ENCODE measurements at regions not wholly inside any gene's neighbourhood (a gene's known extent, or its start where the extent isn't known, plus 50 kb on each side); places are given as distances from the start of the nearest gene placed in this dataset.
"Not testable (repeated sequence)": the region's sequence is repeated elsewhere in the genome, so short reads cannot be mapped to it uniquely, and the experiment has no call there.

DNA sequence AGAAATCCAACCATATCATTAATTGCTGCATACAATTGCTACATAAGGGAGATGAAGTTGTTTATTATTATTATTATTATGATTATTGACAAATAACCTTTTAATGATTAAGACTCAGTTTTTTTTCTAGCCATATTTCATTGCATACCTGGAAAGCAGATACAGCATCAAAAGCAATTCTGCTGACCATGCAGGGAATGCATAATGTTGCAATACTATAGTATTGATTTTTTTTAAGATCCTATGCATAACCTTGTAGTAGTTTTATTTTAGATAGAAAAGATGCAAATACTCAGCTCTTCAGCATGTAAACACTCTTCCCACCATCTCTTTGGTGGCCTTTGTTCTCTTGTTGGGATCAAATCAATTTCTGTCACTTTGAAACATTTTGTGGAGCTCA is 300.9 kb upstream of the MAP3K7 start:
- no peak for DNase-seq

DNA sequence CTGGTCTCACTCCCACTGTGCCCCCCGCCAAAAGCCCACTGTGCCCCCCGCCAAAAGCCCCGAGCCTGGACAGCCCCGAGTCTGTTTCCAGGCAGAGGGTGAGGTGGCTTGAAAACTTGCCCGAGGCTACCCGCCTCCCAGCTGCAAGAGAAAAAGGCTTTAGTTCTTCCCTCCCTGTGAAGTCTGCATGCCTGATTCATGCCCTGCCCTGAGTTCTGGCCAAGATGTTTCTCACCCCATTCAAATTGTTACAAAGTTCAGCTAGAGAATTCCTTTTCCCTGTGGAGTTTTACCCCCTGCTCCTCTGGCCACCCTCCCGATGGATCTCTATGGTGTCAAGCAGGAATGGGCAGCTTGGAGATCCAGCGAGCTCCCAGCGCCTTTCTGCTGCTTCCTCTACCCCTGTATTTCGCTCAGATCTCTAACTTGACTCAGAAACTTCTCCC is 298.8 kb upstream of the MAP3K7 start:
- DNase-seq = no peak

DNA sequence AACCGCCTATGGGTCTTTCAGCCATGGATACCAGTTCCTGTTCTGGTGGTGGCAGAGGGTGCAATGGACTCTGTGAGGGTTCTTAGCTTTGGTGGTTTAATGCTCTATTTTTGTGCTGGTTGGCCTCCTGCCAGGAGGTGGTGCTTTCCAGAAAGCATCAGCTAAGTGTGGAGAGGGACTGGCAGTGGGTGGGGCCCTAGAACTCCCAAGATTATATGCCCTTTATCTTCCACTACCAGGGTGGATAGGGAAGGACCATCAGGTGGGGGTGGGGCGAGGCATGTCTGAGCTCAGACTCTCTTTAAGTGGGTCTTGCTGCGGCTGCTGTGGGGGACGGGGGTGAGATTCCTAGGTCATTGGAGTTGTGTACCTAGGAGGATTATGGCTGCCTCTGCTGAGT is 298.3 kb upstream of the MAP3K7 start:
- DNase-seq = not testable (repeated sequence)

DNA sequence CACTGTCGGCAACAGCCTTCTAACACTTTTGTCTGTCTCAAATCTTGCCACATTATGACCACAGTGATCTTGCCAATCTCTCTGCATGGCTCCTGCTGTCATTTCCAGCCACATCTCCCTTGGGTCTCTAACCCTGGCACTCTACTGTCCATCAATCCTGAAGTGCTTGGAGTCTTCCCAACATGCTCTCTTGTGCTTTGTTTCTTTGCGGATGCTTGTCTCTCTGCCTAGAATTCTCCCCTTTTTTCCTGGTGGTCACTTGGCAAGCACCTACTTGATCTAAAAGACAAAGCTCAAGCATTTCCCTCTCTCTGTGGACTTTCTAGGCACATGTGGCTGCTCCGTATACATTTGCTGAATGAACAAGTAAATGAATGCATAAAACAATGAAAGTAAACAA is 290.7 kb upstream of the MAP3K7 start:
- no peak for DNase-seq

DNA sequence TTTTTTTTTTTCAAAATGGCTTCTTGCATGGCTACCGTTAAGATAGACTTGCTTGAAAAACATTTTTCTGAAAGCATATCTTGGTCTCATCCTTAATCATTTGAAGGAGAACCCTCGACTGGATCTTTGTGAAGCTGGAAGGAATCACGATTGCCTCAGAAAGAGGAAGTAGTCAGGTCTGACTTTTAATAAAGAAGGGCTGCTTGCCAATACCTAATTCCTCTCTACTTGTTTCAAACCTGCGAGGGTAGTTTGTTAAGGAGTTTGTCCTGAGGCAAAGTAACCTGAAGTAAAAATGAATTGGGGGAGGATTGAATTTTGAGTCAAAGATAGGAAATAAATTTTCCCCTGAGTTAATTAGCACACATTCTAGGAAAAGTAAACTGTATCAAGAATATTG is 288.1 kb upstream of the MAP3K7 start:
- DNase-seq = no peak

DNA sequence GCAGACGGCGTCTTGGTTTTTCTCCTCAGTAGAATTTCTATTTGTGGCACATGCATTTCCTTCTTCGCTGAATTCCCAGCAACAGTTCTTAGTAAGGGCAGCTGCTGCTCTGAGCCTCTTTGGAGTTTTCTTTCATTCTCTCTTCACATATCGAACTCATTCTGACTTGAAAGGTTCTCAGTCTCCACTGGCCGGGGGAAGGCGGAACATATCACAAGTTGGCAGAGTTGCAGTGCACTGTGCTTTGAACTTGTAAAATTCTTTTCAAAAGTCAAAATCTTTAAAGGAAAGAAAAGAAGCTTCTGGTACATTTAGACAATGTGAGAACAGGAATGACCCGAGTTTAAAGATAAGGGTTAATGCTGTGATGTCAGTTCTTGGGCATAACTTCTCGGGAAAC is 286.1 kb upstream of the MAP3K7 start:
- no peak for DNase-seq

DNA sequence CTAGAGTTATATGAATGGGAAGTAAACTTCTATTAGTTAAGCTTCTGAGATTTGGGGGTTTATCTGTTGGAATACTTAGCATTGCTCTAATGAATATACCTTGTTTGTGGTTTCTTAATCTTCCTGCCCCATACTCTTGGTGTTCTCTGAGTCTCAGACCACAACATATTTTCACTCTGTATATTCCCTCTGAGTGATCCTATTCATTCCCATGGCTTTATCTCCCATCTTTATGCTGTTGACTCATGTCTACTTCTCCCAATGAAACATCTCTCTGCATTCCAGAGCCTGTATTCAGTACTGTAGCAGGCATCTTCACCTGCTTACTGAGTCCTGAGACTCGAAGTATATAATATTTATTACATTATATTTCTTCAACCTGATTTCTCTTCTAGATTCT is 283.7 kb upstream of the MAP3K7 start:
- DNase-seq = no peak

DNA sequence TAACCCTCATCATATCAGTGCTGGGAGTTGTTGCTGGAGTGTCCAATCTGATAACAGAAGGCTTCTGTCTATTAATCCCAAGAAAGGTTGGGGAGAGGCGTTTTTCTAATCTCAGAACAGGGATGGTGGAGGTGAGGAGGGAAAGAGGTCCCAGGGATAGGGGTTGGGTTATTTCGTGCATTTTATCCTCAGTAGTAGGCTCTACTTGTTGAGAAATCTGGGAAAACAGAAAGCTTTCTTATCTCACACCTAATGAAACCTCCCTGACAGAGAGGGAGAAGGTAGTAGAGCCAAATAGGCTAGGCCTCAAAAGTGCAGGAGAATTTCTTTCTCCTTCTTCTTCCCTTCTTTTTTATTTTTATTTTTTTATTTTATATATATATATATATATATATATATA is 281.8 kb upstream of the MAP3K7 start:
- DNase-seq = no peak

DNA sequence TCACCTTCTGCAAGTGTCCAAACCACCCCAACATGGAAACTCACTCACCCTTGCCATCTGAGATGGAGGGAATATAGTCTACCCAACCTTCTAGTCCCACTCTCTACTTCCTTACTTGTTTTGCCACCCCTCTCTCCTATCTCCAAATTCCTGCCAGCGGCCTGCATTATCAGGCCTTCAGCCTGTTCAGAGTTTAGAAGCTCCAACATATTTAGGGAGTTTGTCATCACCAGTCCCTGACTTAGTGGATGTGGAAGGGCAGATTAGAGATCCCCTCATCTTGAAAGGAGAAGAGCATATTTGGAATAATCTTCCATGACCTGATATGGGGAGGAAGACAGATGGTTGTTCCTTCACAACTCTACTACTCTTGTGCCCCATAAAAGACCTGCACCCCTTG is 281.4 kb upstream of the MAP3K7 start:
- DNase-seq = no peak

DNA sequence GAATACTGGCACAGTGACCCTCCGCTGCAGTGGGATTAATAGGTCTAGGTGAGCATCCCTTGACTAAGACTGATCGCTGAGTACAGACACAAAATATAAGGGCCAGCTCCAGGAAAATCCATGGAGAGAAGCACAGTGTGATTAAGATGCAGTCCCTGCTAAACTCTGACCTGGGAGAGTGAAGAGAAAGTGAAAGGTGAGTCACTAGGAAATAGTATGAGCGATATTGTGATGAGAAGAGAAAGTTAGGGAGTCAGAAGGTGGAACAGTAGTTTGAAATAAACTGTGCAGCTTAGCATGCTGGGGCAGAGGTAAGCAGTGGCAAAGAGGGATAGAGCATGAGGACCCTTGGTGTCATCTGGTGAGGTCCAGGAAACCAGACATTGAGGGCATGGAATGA is 278.6 kb upstream of the MAP3K7 start:
- DNase-seq = no peak

DNA sequence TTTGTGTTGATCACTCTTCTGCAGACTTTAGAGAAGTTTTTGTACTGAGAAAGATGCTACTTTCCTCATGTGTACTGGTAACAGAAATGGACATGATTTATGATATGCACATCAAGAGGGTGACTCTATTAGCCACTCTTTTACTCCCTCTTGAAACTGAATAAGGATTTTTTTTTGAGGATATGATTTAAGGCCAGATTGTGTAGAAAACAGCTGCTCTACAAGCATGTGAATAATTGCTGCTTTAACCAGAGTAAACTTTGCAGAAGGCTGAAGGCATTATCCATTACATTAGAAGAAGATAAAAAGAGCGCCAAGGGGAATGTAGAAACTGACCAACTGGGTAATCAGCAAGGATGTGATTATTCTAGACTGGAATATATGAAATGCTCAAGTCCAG is 276.2 kb upstream of the MAP3K7 start:
- no peak for DNase-seq

DNA sequence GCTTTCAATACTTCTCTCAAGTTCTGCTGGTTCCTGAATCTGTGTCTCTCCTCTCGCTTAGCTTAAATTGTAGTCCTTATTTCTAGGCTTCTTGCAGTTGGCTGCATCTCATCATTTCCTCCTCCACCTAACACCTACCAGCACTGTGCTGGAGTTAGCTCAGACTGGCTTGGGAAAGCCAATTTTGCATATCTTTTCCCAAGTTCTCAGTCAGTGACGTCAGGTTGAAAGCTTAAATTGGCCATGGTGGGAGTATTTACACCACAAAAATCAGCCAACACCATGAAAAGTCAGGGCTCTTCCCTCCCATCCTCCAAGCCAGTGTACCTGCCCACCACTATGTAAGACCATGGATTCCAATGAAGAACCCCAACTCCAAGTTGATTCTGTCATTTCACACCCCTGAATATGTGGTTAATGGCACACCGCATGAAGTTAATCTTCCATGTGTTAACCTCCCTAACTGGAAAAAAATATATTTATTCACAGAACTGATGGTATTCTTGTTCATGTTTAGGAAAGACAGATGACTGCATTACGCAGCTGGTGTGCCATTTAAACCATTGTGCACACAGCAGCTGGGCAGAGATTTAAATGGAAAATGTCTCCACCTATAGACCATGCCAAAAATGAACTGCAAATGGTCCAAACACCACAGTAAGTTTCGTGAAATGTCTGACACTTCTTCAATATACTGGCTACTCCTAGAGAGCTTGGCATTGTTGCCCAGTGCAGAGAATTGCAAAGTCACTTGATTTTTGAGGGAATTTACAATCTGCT is 274.1 kb upstream of the MAP3K7 start:
- no peak for DNase-seq

DNA sequence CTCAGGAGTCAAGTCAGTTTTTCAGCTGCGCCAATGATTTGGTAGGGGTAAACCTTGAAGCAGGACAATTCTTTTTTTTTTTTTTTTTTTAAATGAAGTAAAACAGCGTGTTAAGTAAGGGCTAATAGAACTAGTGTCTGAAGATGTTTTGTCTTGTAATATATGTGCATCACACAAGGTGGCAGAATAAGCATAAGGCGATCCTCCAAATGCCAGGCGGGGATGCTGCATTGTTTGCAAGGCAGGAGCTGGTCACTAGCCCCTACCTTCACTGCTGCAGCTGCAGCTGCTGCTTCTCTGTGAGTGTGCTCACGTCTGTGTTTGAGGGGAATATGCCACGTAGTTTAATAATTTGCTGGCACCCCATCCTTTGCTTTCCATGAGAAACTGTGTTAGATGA is 272.7 kb upstream of the MAP3K7 start:
- DNase-seq = no peak

DNA sequence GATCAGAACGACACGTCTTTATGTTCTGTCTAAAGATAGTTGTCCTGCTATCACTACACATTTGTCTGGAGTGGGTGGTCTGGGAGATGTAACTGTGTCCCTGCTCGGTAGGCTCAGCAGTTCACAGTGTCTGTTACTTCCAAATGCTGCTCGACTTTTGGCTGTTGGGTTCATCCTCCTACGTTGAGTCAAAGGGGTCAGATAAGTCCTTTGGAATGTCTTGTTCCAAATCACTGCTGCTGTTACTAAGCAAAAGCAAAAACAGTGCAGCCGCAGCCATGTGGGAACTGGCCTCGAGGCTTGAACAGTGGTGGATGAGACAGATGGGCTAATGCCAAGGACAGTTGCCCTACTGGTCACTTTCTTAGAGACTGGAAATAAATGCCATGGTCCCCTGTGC is 272.2 kb upstream of the MAP3K7 start:
- no peak for DNase-seq

DNA sequence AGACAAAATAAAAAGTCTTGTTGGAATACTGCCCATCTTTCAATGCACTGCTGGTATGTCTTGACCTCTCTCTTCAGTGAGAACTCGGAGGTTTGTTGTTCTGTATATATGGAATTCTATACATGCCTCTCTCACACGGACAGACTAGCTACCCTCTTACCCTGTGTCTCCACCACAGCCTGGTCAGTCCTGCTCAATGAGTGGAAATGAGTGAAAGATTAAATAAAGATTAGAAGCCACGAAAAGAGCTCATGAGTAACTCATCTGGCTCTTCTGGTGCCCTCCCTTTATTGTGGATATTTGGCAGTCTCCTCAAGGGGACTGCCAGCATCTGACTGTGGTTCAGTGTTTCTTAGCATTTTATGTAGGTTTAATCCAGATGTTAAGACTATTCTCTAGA is 262.8 kb upstream of the MAP3K7 start:
- no peak for DNase-seq

DNA sequence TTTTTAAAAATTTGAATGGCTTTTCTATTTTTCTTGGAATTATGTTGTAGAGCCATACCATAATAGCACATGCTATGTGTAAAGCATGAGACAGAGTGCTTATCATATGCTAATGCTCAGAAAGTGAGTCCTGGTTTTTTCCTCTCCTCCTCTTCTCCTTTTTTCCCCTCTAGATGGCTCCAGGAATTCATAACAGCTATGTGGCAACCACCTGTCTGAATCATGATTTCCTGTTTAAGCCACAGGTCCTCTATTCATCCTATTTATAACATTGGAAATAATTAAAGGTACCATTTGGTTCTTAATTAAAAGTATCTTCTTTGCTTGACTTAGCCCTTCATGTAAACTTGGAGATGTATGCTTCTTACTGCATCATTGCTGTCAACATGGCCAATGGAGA is 260.0 kb upstream of the MAP3K7 start:
- DNase-seq = no peak

DNA sequence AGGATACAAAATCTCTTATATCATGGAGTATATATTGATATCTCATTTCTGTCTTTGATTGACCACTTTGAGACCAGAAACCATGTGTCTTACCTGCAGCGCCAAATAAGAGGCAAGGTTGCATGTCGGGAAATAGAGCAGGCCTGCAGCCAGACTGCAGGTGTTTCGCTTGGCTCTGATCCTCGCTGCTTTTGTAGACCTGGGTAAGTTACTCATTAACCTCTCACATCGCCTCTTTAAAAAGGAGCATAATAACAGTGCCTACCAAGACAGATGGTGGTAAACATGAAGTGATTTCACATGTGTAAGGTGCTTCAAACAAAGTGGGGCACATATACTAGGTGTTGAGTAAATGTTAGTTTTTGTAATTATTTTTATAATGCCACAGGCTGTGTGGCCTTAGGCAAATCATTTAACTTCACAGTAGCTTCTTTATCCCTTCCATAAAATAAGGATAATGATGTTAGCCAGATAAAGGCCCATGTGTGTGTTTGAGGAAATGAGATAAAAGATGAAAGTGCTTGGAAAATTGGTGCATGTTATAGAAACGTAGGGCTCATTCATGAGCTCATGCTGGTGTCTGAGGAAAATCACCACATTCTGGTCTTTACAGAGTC is 248.8 kb upstream of the MAP3K7 start:
- no peak for DNase-seq

DNA sequence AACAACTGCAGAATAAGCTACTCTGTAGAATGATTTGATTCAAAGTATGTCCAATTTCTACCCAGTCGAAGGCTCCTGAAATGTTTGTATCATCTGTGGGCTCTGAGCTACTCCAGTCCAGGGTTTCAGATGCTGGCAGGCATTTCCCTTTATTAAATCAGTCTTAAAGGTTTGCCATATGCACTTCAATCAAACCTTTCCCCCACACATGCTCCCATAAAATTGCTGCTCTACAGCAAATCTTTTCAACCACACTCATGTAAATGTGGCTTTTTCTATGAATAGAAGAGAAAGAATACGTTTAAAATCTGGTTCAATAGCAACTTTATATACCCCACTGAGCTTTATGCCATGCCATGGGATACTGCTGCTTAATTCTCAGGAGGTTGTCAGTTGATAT is 242.4 kb upstream of the MAP3K7 start:
- DNase-seq = no peak

DNA sequence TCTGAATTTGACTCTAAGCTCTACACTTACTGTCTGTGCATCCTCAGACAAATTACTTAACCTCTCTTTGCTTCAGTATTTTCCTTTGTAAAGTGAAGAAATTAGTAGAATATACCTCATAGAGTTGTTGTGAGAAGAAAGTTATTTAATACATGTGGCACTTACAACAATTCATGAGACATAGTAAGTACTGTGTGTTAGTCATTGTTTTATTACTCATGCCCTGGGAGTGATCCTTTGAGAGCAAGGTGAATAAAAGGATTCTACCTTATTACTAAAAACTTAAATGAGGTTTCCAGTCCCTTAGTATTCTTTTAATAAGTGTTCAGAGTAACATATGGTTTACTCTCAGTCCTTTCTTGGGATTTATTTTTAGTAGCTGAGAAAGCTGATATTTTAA is 233.6 kb upstream of the MAP3K7 start:
- no peak for DNase-seq

DNA sequence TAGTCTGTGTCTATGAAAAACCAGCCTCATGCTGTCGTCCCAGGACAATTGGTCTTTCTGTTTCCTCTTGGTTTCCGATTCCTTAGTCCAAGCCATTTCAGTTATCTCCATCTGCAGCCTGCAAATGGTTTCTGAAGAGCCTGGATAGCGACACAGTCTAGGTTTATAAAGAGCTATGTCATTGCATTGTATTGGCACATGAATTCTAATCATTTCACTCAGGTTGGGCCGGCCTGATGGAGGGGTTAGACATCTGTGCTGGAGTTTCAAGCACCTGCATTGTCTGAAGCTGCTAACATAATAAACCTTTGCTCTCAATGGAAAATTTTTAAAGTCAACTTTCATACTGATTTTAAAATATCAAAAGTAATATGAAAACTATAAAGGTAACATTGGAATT is 232.6 kb upstream of the MAP3K7 start:
- no peak for DNase-seq

DNA sequence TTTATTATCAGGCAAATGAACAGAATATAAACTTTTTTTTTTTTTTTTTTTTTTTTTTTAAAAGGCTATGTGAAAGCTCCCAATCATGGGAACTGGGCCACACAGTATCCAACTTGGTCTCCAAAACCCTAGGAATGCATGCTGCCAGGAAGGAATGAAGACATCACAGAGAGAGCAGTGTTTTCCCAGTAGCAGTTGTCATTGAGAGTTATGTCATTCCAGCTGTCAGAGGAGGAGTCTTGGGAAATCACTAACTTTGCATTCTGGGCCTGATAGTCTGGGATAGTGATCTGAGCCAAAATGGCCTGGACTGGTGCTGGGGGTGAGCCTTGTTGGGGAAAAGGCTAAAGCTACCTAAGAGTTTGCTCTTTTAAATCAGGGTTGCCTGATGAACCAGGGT is 231.3 kb upstream of the MAP3K7 start:
- no peak for DNase-seq

DNA sequence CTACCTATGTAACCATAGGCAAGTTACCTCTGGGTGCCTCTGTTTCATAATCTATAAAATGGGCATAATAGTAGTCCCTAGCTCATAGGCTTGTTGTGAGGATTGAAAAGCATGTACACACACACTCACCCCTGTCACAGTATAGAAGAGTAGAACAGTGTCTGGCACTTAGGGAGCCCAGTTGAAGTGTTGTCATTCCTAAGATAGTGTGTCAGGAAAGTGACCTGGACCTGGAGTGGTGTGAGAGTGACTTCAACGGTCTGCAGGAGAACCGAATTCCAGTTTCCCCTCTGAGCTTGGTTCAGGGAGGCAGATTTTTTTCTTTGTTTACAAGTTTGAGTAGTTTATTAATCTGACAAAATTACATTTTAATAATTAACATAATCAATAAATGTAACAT is 229.9 kb upstream of the MAP3K7 start:
- no peak for DNase-seq

DNA sequence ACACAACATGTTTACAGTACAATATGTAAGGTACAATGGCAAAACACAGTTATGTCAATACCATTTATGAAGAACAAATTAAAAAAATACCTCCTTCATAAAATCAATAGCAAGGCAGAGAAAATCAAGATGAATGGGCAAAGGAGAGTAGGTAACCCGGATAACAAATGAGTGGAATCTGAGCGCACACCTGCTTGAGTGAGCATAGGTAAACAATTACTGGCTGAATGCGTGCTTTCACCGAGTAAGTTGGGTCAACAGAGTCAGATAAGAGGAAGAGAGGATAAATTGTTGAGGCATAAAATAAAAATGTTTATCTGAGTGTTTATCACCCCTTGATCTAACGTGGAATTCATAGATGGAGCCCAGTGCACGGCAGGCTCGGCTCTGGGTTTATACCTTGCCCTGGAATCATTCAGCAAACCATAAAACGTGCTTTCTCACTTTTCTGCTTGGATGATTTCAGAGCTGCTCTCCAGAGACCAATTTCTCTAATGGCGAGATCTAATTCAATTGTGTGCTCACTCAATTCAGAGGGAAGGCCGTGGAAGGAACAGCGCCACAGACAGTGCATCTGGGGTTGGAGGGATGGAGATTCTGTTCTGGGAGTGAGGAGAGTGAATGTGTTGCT is 224.8 kb upstream of the MAP3K7 start:
- no peak for DNase-seq

DNA sequence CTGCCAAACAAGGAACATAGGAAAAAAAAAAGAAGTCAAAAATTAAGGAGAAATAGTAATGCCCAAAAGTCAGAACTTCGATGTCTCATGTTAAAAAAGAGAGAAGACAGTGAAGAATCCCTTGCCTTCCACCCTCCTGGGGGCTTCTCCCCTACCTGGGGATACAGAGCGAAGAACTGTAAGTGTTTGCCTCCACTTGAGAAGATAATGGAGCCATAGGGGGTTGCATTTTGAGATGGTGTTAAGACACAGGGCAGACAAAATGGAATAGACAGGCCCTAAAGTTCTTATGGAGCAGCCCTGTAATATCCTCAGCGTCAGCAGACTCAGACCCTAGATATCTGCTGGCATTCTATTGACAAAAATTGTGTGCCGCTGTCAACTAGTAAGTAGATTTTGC is 222.2 kb upstream of the MAP3K7 start:
- DNase-seq = no peak

Data from stimulated activated CD4-positive, alpha-beta T cell treated with anti-CD3 and anti-CD28 coated beads, Interleukin-2, amount 100 ng/mL, for 24 hours (primary cell).